Cardiac fibroblast (primary cell): ENCODE measurements at regions not wholly inside any gene's neighbourhood (a gene's known extent, or its start where the extent isn't known, plus 50 kb on each side); places are given as distances from the start of the nearest gene placed in this dataset.

Source experiments
- DNase-seq, 2 donors: peaks; one replicate each; pipeline versions ENCODE4 v3.0.0 to v3.0.0-alpha.2; 2010; ENCODE audit warnings: low read depth in 2 of 2
- H3K4me3 ChIP-seq, 2 donors: replicated peaks in 1 of 2; 1 replicate in 1 of 2; 2 replicates in 1 of 2; pipeline ENCODE4 v1.5.1; 2011; ENCODE audit warnings: low read depth in 2 of 2, low read length in 2 of 2, mild to moderate bottlenecking in 2 of 2, moderate library complexity in 1 of 2
- CTCF ChIP-seq: IDR thresholded peaks from one replicate; pipeline ENCODE4 v1.5.1; 2011; ENCODE audit warnings: low read depth, mild to moderate bottlenecking, low read length, inconsistent platforms

GRCh38 chr13:64648293-64648692, 2581.8 kb downstream of the PCDH9 start:
- TF ChIP-seq CTCF: no peak
- no peak for DNase-seq
- no peak overlapping the region for H3K4me3 ChIP-seq

DNA sequence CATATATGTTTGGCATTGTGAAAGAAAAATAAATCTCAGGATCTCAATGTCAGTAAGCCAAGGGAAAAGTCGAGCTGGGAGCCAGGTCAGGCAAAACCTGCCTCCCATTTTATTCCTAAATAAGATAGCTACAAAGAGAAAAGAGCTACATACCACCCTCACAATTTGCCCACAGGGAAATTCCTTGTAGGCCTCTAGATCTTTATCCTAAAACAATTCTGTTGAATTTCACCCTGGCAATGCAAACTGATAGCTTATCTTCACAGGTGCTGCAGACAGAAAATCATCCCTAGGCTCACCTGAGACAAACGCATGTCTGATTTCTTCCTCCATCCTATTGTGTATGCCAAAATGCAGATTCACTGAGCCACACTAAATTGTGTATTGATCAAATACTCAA, 2587.1 kb downstream of the PCDH9 start:
- no peak for TF ChIP-seq CTCF
- DNase-seq: no peak

DNA sequence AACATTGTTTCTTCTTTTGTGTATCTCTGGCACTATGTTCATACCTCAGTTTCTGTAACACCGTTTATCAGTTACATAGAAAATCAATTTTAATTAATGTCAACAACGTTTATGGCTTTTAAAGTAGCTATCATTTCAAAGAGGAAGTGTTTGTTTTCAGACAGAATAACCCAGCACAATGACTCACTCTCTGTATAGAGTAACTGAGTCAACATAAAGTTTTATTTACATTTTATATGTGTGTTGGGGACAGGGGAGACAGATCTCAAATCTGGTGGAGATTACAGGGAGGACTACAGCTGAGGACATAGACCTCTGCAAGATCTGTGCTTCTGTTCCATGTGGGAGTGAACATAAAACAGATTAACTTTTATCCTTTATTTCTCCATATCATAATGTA, 2590.1 kb downstream of the PCDH9 start:
- no peak for TF ChIP-seq CTCF
- DNase-seq: peak in 1 of 2 donors; percentile 11
- no peak overlapping the region for H3K4me3 ChIP-seq

More for the DNA sequence above, 2587.1 kb downstream of the PCDH9 start:
- no peak overlapping the region for H3K4me3 ChIP-seq

- no peak for TF ChIP-seq CTCF
- peak in 1 of 2 donors; percentile 5 for DNase-seq
- no peak overlapping the region for H3K4me3 ChIP-seq
Observed at GRCh38 chr13:64639206-64639605, 2590.9 kb downstream of the PCDH9 start.

DNA sequence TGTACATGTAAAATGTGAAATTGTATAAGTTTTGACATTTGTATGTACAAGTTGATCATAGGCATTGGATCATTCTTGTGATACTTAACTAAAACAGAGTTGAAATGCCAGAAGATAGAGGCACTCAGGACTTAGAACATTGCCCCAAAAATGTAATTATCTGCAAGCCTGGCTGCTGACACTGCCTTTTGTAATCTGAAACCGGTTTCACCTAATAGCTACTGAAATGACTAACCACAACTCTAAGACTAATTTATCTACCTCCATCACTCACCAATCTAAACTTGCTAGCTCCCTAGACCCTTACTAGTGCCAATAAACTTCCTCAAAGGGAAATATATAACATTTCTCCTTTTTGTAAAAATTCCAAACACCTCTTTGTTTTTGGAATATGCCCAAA, 2596.2 kb downstream of the PCDH9 start:
- TF ChIP-seq CTCF: no peak
- H3K4me3 ChIP-seq: no peak overlapping the region
- no peak for DNase-seq

DNA sequence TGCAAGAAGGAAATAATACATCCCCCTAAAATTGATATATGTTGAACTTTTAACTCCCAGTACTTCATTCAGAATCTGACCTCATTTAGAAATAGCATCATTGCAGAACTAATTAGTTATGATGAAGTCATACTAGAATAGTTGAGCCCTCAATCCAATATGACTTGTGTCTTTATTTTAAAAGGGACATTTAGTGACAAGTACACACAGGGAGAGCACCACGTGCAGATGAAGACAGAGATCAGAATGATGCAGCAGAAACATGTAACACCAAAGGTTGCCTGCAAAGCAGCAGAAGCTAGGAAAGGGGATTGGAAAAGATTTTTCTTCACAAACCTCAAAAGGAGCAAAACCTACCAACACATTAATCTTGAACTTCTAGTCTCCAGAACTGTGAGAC, 2602.5 kb downstream of the PCDH9 start:
- H3K4me3 ChIP-seq: no peak overlapping the region
- TF ChIP-seq CTCF: no peak
- no peak for DNase-seq

- no peak overlapping the region for H3K4me3 ChIP-seq
- TF ChIP-seq CTCF: no peak
- no peak for DNase-seq
Observed at GRCh38 chr13:64626105-64626504, 2604.0 kb downstream of the PCDH9 start.
